ENCODE measurements at regions not wholly inside any gene's neighbourhood (a gene's known extent, or its start where the extent isn't known, plus 50 kb on each side); places are given as distances from the start of the nearest gene placed in this dataset.

DNA sequence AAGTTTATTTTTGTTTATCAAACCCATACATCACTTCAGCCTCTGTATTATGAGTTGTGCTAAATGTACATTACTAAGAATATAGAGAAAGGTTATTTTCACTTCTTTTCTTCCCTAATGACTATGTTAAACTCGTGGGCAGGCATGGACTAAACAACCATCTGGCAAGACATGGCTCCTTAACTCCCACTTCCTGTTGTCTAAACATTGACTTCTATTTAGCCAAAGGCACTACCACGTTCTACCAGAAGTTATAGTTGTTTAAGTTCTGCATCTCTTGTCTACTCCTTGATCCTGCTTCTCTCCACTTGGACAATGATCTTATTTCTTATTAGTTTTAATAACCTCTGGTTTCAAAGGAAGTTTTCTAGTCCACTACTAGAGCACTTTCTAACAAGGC, 136.1 kb downstream of the MACIR start:
- no peak overlapping the region for H3K9ac ChIP-seq (ENCODE audit: low read length in 3 of 3)
- no peak overlapping the region for H3K27ac ChIP-seq (ENCODE audit: low read depth in 2 of 2, low read length in 2 of 2)
- H3K9me3 ChIP-seq (ENCODE audit: control insufficient read depth in 2 of 3, insufficient read depth in 1 of 3, low read length in 3 of 3) = no peaks in the 10 kb centered on the region
- DNase-seq (no peak), FAIRE-seq (no peak)
- no peak overlapping the region for H3K4me3 ChIP-seq (ENCODE audit: low read length in 3 of 3)
- intact Hi-C loops (cut with DNase I) = no loop called here
- H3K4me1 ChIP-seq (ENCODE audit: control insufficient read depth in 2 of 3, insufficient read depth in 2 of 3, low read depth in 1 of 3, low read length in 3 of 3) = no peaks in the 10 kb centered on the region
- no peaks in the 10 kb centered on the region for H3K36me3 ChIP-seq (ENCODE audit: control insufficient read depth in 2 of 3, insufficient read depth in 3 of 3, low read length in 3 of 3)
- TF ChIP-seq, protein P1, sequence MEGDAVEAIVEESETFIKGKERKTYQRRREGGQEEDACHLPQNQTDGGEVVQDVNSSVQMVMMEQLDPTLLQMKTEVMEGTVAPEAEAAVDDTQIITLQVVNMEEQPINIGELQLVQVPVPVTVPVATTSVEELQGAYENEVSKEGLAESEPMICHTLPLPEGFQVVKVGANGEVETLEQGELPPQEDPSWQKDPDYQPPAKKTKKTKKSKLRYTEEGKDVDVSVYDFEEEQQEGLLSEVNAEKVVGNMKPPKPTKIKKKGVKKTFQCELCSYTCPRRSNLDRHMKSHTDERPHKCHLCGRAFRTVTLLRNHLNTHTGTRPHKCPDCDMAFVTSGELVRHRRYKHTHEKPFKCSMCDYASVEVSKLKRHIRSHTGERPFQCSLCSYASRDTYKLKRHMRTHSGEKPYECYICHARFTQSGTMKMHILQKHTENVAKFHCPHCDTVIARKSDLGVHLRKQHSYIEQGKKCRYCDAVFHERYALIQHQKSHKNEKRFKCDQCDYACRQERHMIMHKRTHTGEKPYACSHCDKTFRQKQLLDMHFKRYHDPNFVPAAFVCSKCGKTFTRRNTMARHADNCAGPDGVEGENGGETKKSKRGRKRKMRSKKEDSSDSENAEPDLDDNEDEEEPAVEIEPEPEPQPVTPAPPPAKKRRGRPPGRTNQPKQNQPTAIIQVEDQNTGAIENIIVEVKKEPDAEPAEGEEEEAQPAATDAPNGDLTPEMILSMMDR (IDR thresholded peaks at IDR 0.05; ENCODE audit: borderline replicate concordance, extremely low read depth, insufficient read depth) = no peak
- H3K27me3 ChIP-seq (ENCODE audit: control insufficient read depth, insufficient read depth, low read length) = no peaks in the 10 kb centered on the region

DNA sequence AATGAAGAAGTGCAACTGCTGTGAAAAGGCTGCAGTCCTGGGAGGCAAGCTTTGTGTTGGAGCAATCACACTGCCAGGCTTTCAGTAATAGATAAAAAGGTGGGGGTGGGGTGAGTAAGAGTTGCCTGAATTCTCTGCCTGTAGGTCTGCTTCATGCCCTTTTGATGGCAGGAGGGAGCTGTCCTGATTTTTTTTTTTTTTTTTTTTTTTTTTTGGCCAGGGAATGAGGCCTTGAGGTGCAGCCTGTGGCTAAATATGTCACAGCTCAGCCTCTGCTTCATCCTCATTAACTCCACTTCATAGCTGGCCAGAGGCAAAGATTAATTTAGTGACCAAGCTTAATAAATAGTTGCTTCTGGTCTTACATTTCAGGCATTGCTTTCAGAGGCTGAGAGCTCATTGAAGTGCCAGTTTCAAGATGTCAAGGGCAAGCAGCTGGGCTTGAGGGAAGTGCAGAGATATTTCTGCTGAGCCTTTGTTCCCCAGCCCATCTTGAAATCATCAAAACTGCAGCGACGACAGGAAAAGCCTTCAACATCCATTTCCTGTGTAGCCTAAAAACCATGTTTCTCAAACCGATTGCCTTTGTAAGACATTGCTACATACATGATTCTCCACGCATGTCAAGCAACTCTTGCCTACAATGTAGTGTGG, 134.7 kb downstream of the MACIR start:
- Histone ChIP-seq H3K4me1 (ENCODE audit: control insufficient read depth in 2 of 3, insufficient read depth in 2 of 3, low read depth in 1 of 3, low read length in 3 of 3) (no peaks in the 10 kb centered on the region), H3K9me3 (ENCODE audit: control insufficient read depth in 2 of 3, insufficient read depth in 1 of 3, low read length in 3 of 3) (no peaks in the 10 kb centered on the region)
- FAIRE-seq = no peak

DNA sequence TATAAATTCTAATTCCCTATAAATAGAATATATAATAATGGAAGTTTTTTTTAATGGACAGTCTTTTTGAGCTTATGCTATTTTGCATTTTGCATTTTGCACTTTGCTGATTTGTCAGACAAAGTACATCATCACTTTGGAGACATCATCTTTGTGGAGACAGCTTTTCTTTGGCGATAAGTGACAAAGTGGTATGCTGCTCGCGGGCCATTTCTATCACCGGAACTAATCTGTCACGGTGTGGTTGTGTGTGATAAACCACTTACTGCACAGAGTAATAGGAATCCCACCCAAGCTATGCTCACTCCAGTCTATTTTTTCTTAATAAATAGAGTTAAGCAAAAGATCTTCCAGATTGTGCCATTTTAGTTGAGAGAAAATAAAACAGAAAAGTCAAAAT, 133.1 kb downstream of the MACIR start:
- Histone ChIP-seq H3K4me1 (ENCODE audit: control insufficient read depth in 2 of 3, insufficient read depth in 2 of 3, low read depth in 1 of 3, low read length in 3 of 3) (no peaks in the 10 kb centered on the region), H3K9me3 (ENCODE audit: control insufficient read depth in 2 of 3, insufficient read depth in 1 of 3, low read length in 3 of 3) (no peaks in the 10 kb centered on the region), H3K9ac (ENCODE audit: low read length in 3 of 3) (no peak overlapping the region), H3K27me3 (ENCODE audit: control insufficient read depth, insufficient read depth, low read length) (no peaks in the 10 kb centered on the region), H3K4me3 (ENCODE audit: low read length in 3 of 3) (no peak overlapping the region), H3K27ac (ENCODE audit: low read depth in 2 of 2, low read length in 2 of 2) (no peak overlapping the region), H3K36me3 (ENCODE audit: control insufficient read depth in 2 of 3, insufficient read depth in 3 of 3, low read length in 3 of 3) (no peaks in the 10 kb centered on the region)
- DNase-seq = no peak
- TF ChIP-seq, protein P1 (IDR thresholded peaks at IDR 0.05; ENCODE audit: borderline replicate concordance, extremely low read depth, insufficient read depth) = no peak
- intact Hi-C loops (cut with DNase I) = no loop called here
- FAIRE-seq = no peak

More for the DNA sequence above, 134.7 kb downstream of the MACIR start:
- TF ChIP-seq, protein P1 (IDR thresholded peaks at IDR 0.05; ENCODE audit: borderline replicate concordance, extremely low read depth, insufficient read depth) = no peak
- no peaks in the 10 kb centered on the region for H3K27me3 ChIP-seq (ENCODE audit: control insufficient read depth, insufficient read depth, low read length)
- no peak overlapping the region for H3K9ac ChIP-seq (ENCODE audit: low read length in 3 of 3)
- no peaks in the 10 kb centered on the region for H3K36me3 ChIP-seq (ENCODE audit: control insufficient read depth in 2 of 3, insufficient read depth in 3 of 3, low read length in 3 of 3)
- no peak overlapping the region for H3K4me3 ChIP-seq (ENCODE audit: low read length in 3 of 3)
- H3K27ac ChIP-seq (ENCODE audit: low read depth in 2 of 2, low read length in 2 of 2) = no peak overlapping the region
- peak in 2 of 5 donors; percentile 44 to 78 for DNase-seq
- intact Hi-C loops (cut with DNase I) = no loop called here

DNA sequence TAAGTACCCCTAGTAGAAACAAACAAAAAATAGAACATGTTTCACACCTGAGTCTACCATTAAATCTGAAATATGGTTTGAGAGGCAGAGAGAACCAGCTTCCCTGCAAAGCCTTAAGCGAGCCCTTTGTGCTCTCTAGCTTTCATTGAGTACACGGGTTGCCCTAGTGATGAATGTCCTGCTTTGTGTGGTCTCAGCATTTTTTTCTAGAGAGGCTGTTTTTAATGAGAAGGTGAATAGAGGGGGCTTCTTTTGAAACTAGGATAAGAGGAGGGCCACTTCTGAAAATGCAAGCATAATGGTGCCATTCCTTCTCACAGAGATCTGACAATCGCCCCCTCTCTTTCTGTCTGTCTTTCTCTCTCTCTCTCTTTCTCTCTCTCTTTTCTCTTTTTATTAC, 131.3 kb downstream of the MACIR start:
- Histone ChIP-seq H3K4me3 (ENCODE audit: low read length in 3 of 3) (no peak overlapping the region), H3K27ac (ENCODE audit: low read depth in 2 of 2, low read length in 2 of 2) (no peak overlapping the region), H3K9me3 (ENCODE audit: control insufficient read depth in 2 of 3, insufficient read depth in 1 of 3, low read length in 3 of 3) (no peaks in the 10 kb centered on the region), H3K27me3 (ENCODE audit: control insufficient read depth, insufficient read depth, low read length) (no peaks in the 10 kb centered on the region), H3K9ac (ENCODE audit: low read length in 3 of 3) (no peak overlapping the region), H3K4me1 (ENCODE audit: control insufficient read depth in 2 of 3, insufficient read depth in 2 of 3, low read depth in 1 of 3, low read length in 3 of 3) (no peaks in the 10 kb centered on the region), H3K36me3 (ENCODE audit: control insufficient read depth in 2 of 3, insufficient read depth in 3 of 3, low read length in 3 of 3) (no peaks in the 10 kb centered on the region)
- TF ChIP-seq, protein P1 (IDR thresholded peaks at IDR 0.05; ENCODE audit: borderline replicate concordance, extremely low read depth, insufficient read depth) = no peak
- FAIRE-seq (no peak), DNase-seq (no peak)
- intact Hi-C loops (cut with DNase I) = no loop called here
